ENCODE measurements at regions not wholly inside any gene's neighbourhood (a gene's known extent, or its start where the extent isn't known, plus 50 kb on each side); places are given as distances from the start of the nearest gene placed in this dataset.

GRCh38 chr11:45576461-45577215 is 88.8 kb downstream of the CHST1 start:
- no peak for TF ChIP-seq POLR2AphosphoS5 (IDR thresholded peaks at IDR 0.05; ENCODE audit: low read depth)
- TF ChIP-seq CTCF (IDR thresholded peaks at IDR 0.05; ENCODE audit: insufficient read depth, low read length): no peak
- TF ChIP-seq GABPA (IDR thresholded peaks at IDR 0.05; ENCODE audit: low read depth): no peak

Measured in HL-60 (cell line).